ENCODE measurements at regions not wholly inside any gene's neighbourhood (a gene's known extent, or its start where the extent isn't known, plus 50 kb on each side); places are given as distances from the start of the nearest gene placed in this dataset.
A peak's percentile ranks its signal among the peaks of the same experiment; 100 is the strongest.
"Not testable (repeated sequence)": the region's sequence is repeated elsewhere in the genome, so short reads cannot be mapped to it uniquely, and the experiment has no call there.

DNA sequence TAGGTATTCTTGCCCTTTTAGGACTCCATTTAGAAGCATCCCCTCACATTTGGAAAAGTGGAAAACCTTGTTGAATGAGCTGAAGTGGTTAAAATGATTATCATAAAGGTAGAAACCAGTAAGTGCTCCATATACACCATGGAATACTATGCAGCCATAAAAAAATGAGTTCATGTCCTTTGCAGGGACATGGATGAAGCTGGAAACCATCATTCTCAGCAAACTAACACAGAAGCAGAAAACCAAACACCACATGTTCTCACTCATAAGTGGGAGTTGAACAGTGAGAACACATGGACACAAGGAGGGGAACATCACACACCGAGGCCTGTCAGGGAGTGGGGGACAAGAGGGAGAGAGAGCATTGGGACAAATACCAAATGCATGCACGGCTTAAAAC is 103.8 kb upstream of the GRK3 start:
- DNase-seq (ENCODE audit: low read depth in 4 of 6, low spot score in 6 of 6); H3K27ac ChIP-seq (ENCODE audit: low read depth, low read length); H3K4me3 ChIP-seq (ENCODE audit: low read depth, low read length); H3K27me3 ChIP-seq (ENCODE audit: control insufficient read depth, insufficient read depth, low read length); H3K4me1 ChIP-seq (ENCODE audit: control insufficient read depth, insufficient read depth, low read length); H3K9me3 ChIP-seq (ENCODE audit: control insufficient read depth, insufficient read depth, low read length): not testable (repeated sequence)
- WGBS (ENCODE audit: insufficient coverage): 80% methylated on average over 1 of the region's 2 CpGs
- peaks cover 29% of the 10 kb centered on the region for H3K36me3 ChIP-seq (ENCODE audit: control insufficient read depth, insufficient read depth, low read length)

DNA sequence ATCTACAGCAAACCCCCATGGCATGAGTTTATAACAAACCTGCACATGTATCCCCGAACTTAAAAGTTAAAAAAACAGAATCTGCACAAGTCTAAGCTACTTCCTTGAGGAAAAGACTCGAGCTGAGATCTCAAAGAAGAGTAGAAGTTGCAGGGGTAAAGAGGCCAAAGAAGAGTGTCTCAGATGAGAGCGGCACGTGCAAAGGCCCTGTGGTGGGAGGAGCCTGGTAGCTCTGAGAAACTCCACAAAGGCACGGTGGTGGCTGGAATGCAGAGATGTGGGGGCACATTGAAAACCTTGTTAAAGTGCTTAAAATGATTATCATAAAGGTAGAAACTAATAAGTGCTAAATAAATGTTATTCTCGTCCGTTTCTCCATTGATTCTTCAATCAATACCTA is 103.2 kb upstream of the GRK3 start:
- WGBS (ENCODE audit: insufficient coverage): 100% methylated on average over 3 of the region's 7 CpGs
- H3K27me3 ChIP-seq (ENCODE audit: control insufficient read depth, insufficient read depth, low read length): no peaks in the 10 kb centered on the region
- peaks cover 28% of the 10 kb centered on the region for H3K36me3 ChIP-seq (ENCODE audit: control insufficient read depth, insufficient read depth, low read length)
- DNase-seq (ENCODE audit: low read depth in 4 of 6, low spot score in 6 of 6): no peak
- H3K4me1 ChIP-seq (ENCODE audit: control insufficient read depth, insufficient read depth, low read length): peaks cover 5% of the 10 kb centered on the region
- H3K27ac ChIP-seq (ENCODE audit: low read depth, low read length): no peak overlapping the region
- no peaks in the 10 kb centered on the region for H3K9me3 ChIP-seq (ENCODE audit: control insufficient read depth, insufficient read depth, low read length)
- no peak overlapping the region for H3K4me3 ChIP-seq (ENCODE audit: low read depth, low read length)

DNA sequence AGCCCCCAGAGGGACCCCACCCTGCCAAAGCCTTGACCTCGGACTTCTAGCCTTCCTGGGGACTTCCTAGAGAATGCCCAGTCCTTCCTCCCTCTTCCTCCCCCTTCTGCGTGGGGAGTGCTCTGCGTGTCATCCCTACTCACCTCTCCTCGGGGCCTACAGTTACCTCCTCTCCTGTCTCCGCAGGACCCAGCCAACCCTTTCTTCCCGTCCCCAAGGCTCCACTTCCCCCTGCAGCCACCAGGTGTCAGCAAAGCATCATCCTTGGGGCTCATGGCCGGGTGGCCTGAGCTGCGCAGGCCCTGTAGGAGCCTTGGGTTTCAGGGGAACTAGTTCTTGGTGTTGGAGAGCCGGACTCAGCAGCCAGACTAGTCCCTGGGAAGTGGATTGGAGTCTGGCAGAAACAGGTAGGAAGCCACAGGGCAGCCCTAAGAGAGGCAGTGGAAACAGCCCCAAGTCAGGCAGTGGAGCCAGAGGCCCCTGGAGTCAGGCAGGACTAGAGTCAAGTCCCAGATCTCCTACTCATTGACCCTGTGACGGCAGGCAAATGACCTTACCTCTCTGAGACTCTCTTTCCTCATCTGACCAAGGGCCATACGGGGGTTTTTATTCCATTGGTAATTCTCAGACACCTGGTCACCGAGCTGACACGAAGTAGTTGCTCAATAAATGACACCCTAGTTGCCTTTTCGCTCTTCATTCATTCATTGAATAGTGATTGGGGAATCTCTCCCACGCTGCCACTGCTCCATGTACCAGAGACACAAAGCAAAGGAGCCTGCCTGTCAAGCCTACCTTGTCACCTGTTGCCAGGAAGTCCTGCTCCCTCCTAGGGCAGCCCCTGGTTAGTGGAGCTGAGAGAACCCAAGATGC is 101.8 kb upstream of the GRK3 start:
- DNase-seq (ENCODE audit: low read depth in 4 of 6, low spot score in 6 of 6): peak in 5 of 6 donors; percentile 59 to 92 (median 74)
- not testable (repeated sequence) for H3K4me3 ChIP-seq (ENCODE audit: low read depth, low read length); H3K4me1 ChIP-seq (ENCODE audit: control insufficient read depth, insufficient read depth, low read length); H3K27me3 ChIP-seq (ENCODE audit: control insufficient read depth, insufficient read depth, low read length); H3K27ac ChIP-seq (ENCODE audit: low read depth, low read length); H3K9me3 ChIP-seq (ENCODE audit: control insufficient read depth, insufficient read depth, low read length)
- 15% methylated on average over 8 of the region's 15 CpGs for WGBS (ENCODE audit: insufficient coverage)
- H3K36me3 ChIP-seq (ENCODE audit: control insufficient read depth, insufficient read depth, low read length): peaks cover 24% of the 10 kb centered on the region

- H3K9me3 ChIP-seq (ENCODE audit: control insufficient read depth, insufficient read depth, low read length); DNase-seq (ENCODE audit: low read depth in 4 of 6, low spot score in 6 of 6); H3K27ac ChIP-seq (ENCODE audit: low read depth, low read length); H3K4me1 ChIP-seq (ENCODE audit: control insufficient read depth, insufficient read depth, low read length); H3K27me3 ChIP-seq (ENCODE audit: control insufficient read depth, insufficient read depth, low read length); H3K4me3 ChIP-seq (ENCODE audit: low read depth, low read length): not testable (repeated sequence)
- 75% methylated on average over 2 of the region's 8 CpGs for WGBS (ENCODE audit: insufficient coverage)
- peaks cover 22% of the 10 kb centered on the region for H3K36me3 ChIP-seq (ENCODE audit: control insufficient read depth, insufficient read depth, low read length)
Measured at GRCh38 chr22:25463347-25463628, 101.2 kb upstream of the GRK3 start.

DNA sequence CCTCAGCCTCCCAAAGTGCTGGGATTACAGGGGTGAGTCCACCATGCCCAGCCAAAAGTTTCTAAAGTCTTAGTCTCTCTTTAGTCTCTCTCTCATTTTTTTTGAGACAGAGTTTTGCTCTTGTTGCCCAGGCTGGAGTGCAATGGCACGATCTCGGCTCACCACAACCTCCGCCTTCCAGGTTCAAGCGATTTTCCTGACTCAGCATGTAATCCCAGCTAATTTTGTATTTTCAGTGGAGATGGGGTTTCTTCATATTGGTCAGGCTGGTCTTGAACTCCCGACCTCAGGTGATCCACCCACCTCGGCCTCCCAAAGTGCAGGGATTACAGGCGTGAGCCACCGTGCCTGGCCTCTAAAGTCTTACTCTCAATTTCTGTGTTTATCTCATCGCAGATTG is 100.1 kb upstream of the GRK3 start:
- H3K27ac ChIP-seq (ENCODE audit: low read depth, low read length); H3K9me3 ChIP-seq (ENCODE audit: control insufficient read depth, insufficient read depth, low read length); H3K27me3 ChIP-seq (ENCODE audit: control insufficient read depth, insufficient read depth, low read length); DNase-seq (ENCODE audit: low read depth in 4 of 6, low spot score in 6 of 6); H3K4me1 ChIP-seq (ENCODE audit: control insufficient read depth, insufficient read depth, low read length); H3K4me3 ChIP-seq (ENCODE audit: low read depth, low read length): not testable (repeated sequence)
- WGBS (ENCODE audit: insufficient coverage): 92% methylated on average over 2 of the region's 9 CpGs
- H3K36me3 ChIP-seq (ENCODE audit: control insufficient read depth, insufficient read depth, low read length): peaks cover 18% of the 10 kb centered on the region

DNA sequence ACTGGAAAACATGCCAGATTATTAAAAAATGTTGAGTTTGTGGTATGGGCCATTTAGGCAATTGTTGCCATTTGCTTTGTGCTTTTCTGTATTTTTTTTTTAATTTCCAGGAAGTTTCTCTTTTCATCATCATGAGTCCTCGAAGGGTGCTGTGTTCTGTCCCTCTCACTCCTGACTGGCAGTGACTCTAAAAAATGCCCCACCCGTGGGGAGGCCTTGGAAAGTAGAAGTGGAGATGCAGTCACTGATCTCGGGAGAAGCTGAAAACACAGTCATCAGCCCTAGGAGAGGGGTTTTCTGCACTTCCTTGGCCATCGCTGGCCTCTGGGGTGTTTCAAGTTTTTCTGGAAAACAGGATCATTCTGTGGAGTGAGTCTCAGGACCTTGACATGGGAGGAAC is 98.5 kb upstream of the GRK3 start:
- Histone ChIP-seq H3K4me1 (ENCODE audit: control insufficient read depth, insufficient read depth, low read length) (peaks cover 5% of the 10 kb centered on the region), H3K9me3 (ENCODE audit: control insufficient read depth, insufficient read depth, low read length) (no peaks in the 10 kb centered on the region), H3K27ac (ENCODE audit: low read depth, low read length) (no peak overlapping the region), H3K4me3 (ENCODE audit: low read depth, low read length) (no peak overlapping the region), H3K36me3 (ENCODE audit: control insufficient read depth, insufficient read depth, low read length) (peaks cover 7% of the 10 kb centered on the region), H3K27me3 (ENCODE audit: control insufficient read depth, insufficient read depth, low read length) (no peaks in the 10 kb centered on the region)
- no peak for DNase-seq (ENCODE audit: low read depth in 4 of 6, low spot score in 6 of 6)
- 100% methylated on average over 3 of the region's 4 CpGs for WGBS (ENCODE audit: insufficient coverage)

DNA sequence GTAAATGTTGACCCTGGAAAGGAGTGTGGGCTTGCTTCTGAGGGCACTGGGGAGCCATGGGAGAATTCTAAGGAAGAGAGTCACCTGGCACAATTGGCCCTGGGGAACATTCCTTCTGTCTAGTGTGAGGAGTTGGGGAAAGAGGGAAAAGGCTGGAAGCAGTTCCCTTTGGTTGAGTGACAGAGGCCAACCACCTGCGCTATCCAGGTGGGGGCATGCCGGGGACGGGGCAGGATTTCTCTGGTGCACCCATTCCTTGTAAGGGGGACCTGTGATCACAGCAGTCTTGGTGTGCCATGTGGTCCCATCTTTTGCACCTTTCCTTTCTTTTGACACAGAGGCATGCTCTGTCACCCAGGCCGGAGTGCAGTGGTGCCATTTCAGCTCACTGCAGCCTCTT is 92.1 kb upstream of the GRK3 start:
- Histone ChIP-seq H3K4me1 (ENCODE audit: control insufficient read depth, insufficient read depth, low read length) (peaks cover 17% of the 10 kb centered on the region), H3K27ac (ENCODE audit: low read depth, low read length) (no peak overlapping the region), H3K36me3 (ENCODE audit: control insufficient read depth, insufficient read depth, low read length) (peaks cover 4% of the 10 kb centered on the region), H3K4me3 (ENCODE audit: low read depth, low read length) (no peak overlapping the region), H3K9me3 (ENCODE audit: control insufficient read depth, insufficient read depth, low read length) (no peaks in the 10 kb centered on the region), H3K27me3 (ENCODE audit: control insufficient read depth, insufficient read depth, low read length) (no peaks in the 10 kb centered on the region)
- DNase-seq (ENCODE audit: low read depth in 4 of 6, low spot score in 6 of 6): no peak
- WGBS (ENCODE audit: insufficient coverage): 100% methylated on average over 3 of the region's 4 CpGs

DNA sequence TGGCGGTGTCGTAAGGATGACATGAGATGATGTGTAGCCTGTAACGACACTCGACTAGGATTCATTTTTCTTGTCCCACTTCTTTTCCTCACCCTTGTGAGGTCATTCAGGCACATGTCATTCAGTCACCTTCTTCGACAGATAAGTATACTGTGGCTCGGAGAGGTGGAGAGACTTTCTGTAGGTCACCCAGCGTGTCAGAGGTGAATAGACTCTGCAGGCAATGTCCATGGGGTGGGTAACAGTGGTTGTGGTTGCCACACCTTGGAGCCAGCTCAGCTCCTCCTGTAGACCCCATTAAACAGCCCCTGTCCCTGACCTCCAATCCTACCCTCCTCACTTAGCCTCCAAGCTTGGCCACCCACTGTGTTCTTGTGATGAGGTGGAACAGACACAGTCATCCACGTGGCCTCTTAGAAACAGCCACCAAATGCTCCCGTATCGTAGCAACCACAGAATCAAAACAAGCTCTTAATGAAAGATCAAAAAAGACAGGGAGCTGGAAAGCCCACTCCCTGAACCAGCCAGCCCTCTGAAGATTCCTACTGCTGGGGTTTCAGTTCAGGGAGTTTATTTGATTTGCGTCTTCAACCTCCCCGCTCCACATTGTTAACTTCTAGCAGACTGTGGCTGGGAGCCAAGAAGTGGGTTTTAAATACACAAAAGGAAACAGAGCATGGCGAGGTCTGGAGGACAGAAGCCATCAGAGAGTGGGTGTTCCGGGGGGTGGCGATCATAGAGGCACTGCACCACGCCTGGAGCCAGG is 89.0 kb upstream of the GRK3 start:
- Histone ChIP-seq H3K36me3 (ENCODE audit: control insufficient read depth, insufficient read depth, low read length) (no peaks in the 10 kb centered on the region), H3K4me1 (ENCODE audit: control insufficient read depth, insufficient read depth, low read length) (peaks cover 20% of the 10 kb centered on the region), H3K27ac (ENCODE audit: low read depth, low read length) (peak overlapping the region; percentile 61), H3K27me3 (ENCODE audit: control insufficient read depth, insufficient read depth, low read length) (no peaks in the 10 kb centered on the region), H3K4me3 (ENCODE audit: low read depth, low read length) (no peak overlapping the region), H3K9me3 (ENCODE audit: control insufficient read depth, insufficient read depth, low read length) (no peaks in the 10 kb centered on the region)
- peak in 5 of 6 donors; percentile 43 to 89 (median 76) for DNase-seq (ENCODE audit: low read depth in 4 of 6, low spot score in 6 of 6)
- WGBS (ENCODE audit: insufficient coverage): 2% methylated on average over 7 of the region's 16 CpGs

DNA sequence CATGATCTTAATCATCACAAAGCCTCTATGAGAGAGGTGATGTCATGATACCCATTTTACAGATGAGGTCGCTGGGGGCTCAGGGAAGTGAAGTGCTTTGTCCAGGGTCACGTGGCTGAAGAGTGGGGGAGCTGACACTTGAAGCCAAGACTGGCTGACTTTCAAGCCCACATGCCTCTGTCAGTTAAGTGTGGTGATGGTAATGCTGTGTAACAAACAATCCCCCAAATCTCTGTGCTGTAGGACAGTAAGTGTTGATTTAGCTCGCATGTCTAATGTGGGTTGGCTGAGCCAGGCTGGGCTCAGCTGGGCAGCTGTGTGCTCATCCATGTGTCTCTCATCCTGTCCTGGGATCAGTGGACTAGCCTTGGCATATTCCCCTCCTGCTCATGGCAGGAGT is 87.1 kb upstream of the GRK3 start:
- WGBS (ENCODE audit: insufficient coverage): 89% methylated on average over 2 of the region's 3 CpGs
- Histone ChIP-seq H3K27ac (ENCODE audit: low read depth, low read length) (no peak overlapping the region), H3K36me3 (ENCODE audit: control insufficient read depth, insufficient read depth, low read length) (no peaks in the 10 kb centered on the region), H3K4me3 (ENCODE audit: low read depth, low read length) (no peak overlapping the region), H3K9me3 (ENCODE audit: control insufficient read depth, insufficient read depth, low read length) (no peaks in the 10 kb centered on the region), H3K27me3 (ENCODE audit: control insufficient read depth, insufficient read depth, low read length) (no peaks in the 10 kb centered on the region), H3K4me1 (ENCODE audit: control insufficient read depth, insufficient read depth, low read length) (peaks cover 20% of the 10 kb centered on the region)
- no peak for DNase-seq (ENCODE audit: low read depth in 4 of 6, low spot score in 6 of 6)

DNA sequence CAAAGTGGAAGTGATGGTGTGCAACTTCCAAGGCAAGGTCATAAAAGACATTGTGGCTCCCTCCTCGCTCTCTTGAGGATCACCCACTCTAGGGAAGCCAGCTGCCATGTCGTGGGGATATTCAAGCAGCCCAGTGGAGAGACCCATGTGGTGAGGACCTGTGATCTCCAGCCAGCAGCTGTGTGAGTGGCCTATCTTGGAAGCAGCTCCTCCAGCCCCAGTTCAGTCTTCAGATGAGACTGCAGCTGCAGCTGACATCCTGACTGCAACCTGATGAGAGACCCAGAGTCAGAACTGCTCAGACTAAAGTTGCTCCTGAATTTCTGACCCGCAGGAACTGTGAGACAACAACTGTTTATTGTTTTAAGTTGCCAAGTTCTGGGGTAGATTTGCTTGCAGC is 86.4 kb upstream of the GRK3 start:
- Histone ChIP-seq H3K4me3 (ENCODE audit: low read depth, low read length) (no peak overlapping the region), H3K27ac (ENCODE audit: low read depth, low read length) (no peak overlapping the region), H3K27me3 (ENCODE audit: control insufficient read depth, insufficient read depth, low read length) (no peaks in the 10 kb centered on the region), H3K36me3 (ENCODE audit: control insufficient read depth, insufficient read depth, low read length) (no peaks in the 10 kb centered on the region), H3K4me1 (ENCODE audit: control insufficient read depth, insufficient read depth, low read length) (peaks cover 24% of the 10 kb centered on the region), H3K9me3 (ENCODE audit: control insufficient read depth, insufficient read depth, low read length) (no peaks in the 10 kb centered on the region)
- DNase-seq (ENCODE audit: low read depth in 4 of 6, low spot score in 6 of 6): no peak
- 76% methylated on average over 3 of the region's 3 CpGs for WGBS (ENCODE audit: insufficient coverage)
